Right lobe of liver (tissue), 4 donors: ENCODE measurements at regions not wholly inside any gene's neighbourhood (a gene's known extent, or its start where the extent isn't known, plus 50 kb on each side); places are given as distances from the start of the nearest gene placed in this dataset.
"Not testable (repeated sequence)": the region's sequence is repeated elsewhere in the genome, so short reads cannot be mapped to it uniquely, and the experiment has no call there.

ENCODE experiments used
- POLR2A ChIP-seq: fragments of 450-650 bp; IDR thresholded peaks from one replicate; pipeline ENCODE4 v1.6.1; 2017; ENCODE audit warnings: antibody characterized with exemption, mild to moderate bottlenecking
- TF ChIP-seq, protein P1 (sequence below), 4 donors: fragments of 200-600 bp in 3 of 4; fragments of 450-650 bp in 1 of 4; IDR thresholded peaks; one replicate each; pipeline versions ENCODE4 v1.5.1 to v1.8.0; 2016 to 2022; ENCODE audit warnings: antibody characterized with exemption in 4 of 4, mild to moderate bottlenecking in 2 of 4
- donor health status: DM: no; HTN: no; CAD: no.
- donor health status: DM: no; HTN: no; CAD: no.
- donor health status: DM: no; HTN: yes; CAD: no.

- TF ChIP-seq, protein P1, sequence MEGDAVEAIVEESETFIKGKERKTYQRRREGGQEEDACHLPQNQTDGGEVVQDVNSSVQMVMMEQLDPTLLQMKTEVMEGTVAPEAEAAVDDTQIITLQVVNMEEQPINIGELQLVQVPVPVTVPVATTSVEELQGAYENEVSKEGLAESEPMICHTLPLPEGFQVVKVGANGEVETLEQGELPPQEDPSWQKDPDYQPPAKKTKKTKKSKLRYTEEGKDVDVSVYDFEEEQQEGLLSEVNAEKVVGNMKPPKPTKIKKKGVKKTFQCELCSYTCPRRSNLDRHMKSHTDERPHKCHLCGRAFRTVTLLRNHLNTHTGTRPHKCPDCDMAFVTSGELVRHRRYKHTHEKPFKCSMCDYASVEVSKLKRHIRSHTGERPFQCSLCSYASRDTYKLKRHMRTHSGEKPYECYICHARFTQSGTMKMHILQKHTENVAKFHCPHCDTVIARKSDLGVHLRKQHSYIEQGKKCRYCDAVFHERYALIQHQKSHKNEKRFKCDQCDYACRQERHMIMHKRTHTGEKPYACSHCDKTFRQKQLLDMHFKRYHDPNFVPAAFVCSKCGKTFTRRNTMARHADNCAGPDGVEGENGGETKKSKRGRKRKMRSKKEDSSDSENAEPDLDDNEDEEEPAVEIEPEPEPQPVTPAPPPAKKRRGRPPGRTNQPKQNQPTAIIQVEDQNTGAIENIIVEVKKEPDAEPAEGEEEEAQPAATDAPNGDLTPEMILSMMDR (IDR thresholded peaks at IDR 0.05) = not testable (repeated sequence)
- not testable (repeated sequence) for TF ChIP-seq POLR2A
Measured at GRCh38 chr18:3349046-3349841, 87.3 kb downstream of the MYL12B start.
